KBM-7 (cell line): ENCODE measurements at regions not wholly inside any gene's neighbourhood (a gene's known extent, or its start where the extent isn't known, plus 50 kb on each side); places are given as distances from the start of the nearest gene placed in this dataset.

Experiments
- DNase-seq: peaks from one replicate; pipeline ENCODE4 v3.0.0-alpha.2; 2015
- in situ Hi-C: fragments of 300-500 bp; cut with MboI; formaldehyde crosslinking; loops from 2 replicates; pipeline ENCODE4 v1.14.3; 2020; ENCODE audit warnings: low sequenced_read_pairs, low pct_unique_long_range_greater_than_20kb, mixed read lengths

DNA sequence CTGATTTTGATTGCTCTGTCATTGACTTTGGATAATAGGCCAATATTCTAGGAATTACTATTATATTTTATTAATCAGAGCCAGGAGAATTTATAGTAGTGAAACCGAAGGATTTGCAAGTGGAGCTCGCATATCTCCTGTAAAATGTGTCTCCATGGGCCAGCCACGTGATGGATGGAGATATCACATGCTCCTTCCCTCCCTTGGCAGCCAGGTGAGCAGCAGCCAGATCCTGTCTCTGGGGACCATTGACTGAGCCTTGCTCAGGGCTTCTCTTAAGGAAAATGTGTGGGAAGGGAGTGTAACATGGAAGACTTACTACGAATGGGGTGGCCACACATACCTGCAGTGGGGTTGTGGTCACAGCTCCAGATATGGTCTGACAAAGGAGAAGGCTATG is 144.7 kb upstream of the RGMA start:
- in situ Hi-C loops = no loop called here
- DNase-seq = no peak

DNA sequence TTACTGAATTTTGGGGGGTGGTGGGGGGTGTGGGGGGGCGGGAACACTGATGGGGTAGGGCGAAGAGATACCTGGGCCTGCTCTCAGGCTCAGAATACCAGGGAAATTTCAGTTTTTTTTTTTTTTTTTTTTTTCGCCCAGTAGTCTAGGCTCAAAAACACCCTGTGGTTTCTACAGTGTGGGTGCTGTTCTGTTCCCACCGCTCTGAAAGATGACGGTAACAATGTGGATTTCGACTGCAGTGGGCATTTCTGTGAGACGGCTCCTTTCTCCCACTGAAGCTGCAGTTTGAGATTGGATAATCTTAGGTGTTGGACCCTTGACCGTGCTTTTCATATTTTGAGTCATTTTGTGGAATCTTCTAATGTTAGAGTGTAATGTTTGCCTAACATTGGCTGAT is 143.8 kb upstream of the RGMA start:
- in situ Hi-C loops = no loop called here
- no peak for DNase-seq

DNA sequence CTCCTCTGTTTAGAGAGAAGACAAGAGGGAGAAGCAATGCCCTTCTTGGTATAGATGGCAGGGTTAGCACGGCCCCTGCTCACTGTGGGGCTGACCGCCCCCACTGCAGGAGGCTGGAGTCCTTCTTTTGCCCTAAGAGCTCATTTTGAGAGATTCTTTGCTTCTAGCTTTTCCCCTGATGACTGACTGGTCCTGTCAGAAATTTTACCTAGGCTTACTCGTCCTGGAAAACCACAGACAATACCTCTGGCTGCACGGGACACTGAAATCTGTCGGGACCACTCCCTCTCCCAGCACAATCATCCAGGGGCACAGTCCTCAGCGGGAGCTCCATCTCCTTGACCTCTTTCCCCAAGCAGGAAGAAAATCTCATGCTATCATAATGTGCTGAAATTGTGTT is 143.0 kb upstream of the RGMA start:
- no peak for DNase-seq
- in situ Hi-C loops = no loop called here

DNA sequence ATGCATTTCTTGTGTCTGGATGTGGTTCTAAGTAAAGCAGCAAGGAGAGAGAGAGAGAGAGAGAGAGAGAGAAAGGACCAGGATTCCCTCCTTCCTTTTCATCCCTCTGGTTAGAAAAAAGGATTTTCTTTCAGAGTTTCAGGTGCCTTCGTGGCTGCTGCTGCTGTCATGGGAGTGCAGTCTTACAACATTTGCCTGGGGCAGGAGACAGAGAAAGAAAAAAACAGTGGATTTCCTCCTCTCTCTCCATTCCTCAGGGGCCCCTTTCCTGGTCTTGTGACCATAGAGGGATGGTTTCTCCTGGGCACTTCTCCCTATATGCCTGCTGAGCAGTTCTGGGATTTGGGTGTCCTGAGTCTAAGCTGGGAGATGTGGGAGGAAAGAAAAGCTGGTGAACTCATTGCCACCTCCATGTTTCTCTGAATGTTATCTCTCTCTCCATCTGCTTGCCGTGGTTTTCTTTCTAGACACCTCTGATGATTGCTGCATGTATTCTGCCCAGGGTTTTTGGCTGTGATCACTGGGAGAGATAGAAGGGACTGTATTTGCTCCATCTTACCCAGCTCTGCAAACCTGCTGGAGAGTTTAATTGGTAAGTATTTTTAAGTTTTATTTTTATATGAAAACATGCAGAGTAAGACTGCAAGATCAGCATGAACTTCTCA is 142.4 kb upstream of the RGMA start:
- no peak for DNase-seq
- in situ Hi-C loops = no loop called here

DNA sequence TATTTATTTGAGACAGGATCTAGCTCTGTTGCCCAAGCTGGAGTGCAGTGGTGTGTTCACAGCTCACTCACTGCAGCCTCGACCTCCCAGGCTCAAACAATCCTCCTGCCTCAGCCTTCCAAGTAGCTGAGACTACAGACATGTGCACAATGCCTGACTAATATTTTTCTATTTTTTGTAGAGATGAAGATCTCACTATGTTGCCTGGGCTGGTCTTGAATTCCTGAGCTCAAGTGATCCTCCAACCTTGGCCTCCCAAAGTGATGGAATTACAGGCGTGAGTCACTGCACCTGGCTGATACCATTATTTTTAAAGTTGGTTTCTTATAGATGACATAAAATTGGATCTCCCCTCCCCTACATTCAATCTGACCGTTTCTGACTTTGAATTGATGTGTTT is 139.5 kb upstream of the RGMA start:
- in situ Hi-C loops = no loop called here
- DNase-seq = no peak

DNA sequence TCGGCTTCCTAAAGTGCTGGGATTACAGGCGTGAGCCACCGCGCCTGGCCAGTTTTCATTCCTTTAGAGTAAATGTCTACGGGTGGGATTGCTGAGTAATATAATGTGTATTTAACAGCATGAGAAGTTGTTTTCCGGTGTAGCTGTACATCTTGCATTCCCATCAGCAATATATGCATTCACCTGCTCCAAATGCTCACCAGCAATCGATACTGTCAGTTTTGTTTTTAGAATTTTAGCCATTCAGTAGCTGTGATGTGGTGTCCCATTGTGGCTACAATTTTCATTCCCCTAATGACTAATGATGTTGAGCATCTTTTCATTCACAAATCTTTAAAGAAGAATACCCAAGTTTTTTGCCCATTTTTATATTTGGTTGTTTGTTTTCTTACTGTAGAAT is 134.8 kb upstream of the RGMA start:
- DNase-seq = no peak
- in situ Hi-C loops = no loop called here

DNA sequence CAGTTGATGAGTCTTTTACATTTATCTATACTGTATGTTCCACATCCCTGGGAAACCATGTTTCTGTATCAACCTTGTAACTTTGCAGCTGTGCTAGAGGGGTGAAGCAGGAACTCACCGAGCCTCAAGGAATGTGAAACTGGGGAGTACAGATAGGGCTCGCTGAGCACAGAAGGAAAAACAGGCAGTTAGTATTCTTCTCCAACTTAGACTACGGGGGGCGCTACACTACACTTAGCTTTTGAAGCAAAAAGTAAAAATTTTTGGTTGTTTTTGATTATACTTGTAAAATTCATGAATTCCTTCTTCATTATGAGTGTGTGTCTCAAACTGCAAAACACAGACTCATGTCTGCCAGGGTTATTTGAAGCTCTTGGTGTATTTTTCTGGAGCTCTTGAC is 132.7 kb upstream of the RGMA start:
- in situ Hi-C loops = no loop called here
- DNase-seq = no peak

DNA sequence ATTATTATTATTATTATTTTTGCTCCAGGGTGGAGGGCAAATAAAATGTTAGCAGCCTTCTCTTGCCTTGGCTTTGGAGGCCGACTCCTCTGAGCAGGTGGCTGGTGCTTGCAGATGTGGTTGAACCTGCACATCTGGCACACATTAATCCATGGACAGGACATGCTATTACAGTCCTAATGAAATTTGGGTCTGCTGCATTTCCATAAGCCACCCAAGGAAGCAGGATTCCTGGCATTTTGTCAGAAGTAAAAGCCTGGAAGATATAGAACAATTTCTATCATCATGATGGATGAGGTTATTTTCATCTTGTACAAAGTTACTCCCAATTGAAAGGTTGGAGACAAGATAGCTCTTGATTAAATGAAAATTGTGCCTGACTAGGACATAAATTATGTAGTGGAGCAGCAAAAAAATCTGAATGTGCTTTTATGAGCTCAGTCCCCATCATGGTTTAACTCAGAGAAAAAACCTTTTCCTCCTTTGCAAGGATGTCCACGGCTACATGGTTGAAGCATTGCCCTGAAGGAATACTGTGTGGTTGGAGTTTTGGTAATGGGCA is 130.9 kb upstream of the RGMA start:
- in situ Hi-C loops = no loop called here
- DNase-seq = no peak

DNA sequence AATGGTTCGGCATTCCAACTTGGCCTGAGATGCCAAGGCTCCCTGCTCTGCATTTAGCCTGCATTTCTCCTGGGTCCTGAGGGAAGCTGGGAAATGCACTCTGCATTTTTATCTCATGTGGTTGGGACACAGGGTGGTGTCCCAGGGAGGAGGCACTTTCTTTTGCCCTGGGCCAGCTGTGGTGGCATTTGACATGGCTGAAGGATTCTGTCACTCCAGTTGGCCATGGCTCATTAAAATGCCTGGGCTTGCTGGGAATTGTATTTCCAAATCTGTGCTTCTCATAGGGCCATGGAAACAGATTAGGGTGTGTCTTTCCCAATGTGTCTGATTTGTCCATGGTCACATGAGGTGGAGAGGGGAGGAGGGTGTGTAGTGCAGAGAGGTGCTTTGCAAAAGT is 128.3 kb upstream of the RGMA start:
- DNase-seq = no peak
- in situ Hi-C loops = no loop called here

DNA sequence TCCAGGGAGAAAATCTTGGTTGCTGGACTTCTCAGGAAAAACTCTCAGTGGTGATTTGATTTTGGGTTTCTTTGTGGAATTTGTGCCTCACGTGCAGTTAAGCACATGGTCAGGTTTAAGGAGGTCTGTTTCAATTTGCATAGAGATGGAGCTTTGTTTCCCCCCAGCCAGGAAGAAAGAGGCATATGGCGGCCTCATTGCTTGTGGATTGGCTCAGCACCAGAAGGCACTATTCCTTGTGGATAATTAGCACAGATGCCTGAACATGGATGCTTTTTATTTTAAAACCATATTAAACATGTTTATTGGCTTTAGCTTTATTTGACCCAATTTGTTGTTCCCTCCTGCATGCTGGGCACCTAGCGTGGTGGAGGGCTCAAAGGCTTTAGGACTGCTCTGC is 125.1 kb upstream of the RGMA start:
- in situ Hi-C loops = no loop called here
- DNase-seq = no peak

DNA sequence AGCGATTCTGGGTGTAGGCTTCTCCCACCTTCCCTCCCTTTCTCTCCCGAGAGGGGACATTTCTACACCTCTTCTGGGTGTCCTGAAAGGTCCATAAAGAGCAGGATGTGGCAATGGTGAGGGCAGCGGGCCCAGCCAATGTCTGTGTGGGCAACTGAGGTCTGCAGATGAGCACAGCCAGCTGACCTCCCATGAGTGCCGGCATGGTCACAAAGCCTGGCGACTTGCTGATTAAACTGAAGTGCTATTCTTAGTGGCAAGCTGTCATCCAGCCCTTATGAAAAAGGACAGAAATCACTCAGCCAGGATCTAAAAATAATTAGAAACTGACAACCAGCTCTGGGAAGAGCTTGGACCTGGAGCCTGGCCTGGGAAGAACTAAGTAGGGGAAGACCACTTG is 124.3 kb upstream of the RGMA start:
- DNase-seq = no peak
- in situ Hi-C loops = no loop called here

DNA sequence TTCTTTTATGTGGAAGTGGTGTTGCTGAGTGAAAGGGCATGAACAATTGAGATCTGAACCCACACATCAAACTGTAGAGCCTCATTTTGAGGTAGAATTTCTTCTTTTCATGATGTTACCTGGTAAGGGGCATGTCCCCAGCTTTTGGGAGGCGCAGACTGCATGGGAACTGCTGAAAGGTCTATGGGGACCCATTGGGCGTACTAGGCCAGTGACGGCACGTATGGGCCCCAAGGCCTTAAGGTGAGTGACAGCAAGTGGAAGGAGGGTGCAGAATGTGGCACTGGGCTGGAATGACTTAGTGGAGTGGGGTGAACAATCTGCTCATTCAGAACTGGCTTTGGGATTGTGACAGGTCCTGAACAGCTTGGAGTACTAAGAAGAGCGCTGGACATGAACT is 123.6 kb upstream of the RGMA start:
- in situ Hi-C loops = no loop called here
- no peak for DNase-seq

DNA sequence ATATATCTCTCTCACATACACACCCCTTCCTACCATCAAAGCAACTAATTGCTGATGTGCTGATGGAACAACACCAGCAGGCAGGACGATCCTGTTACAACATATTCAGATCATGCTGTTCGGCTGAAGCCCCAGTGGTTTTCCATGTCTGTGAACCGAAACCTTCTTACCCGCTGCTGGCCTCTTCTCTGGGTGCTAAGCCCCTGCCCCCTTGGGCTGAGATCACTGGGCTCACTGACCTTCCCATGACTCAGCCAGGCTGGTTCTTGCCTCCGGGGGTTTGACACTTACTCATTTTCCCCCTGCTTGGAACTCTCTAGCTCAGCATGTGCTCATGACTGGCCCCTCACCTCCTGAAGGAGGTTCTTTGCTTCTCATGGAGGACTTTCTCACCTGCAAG is 122.0 kb upstream of the RGMA start:
- DNase-seq = no peak
- in situ Hi-C loops = no loop called here

DNA sequence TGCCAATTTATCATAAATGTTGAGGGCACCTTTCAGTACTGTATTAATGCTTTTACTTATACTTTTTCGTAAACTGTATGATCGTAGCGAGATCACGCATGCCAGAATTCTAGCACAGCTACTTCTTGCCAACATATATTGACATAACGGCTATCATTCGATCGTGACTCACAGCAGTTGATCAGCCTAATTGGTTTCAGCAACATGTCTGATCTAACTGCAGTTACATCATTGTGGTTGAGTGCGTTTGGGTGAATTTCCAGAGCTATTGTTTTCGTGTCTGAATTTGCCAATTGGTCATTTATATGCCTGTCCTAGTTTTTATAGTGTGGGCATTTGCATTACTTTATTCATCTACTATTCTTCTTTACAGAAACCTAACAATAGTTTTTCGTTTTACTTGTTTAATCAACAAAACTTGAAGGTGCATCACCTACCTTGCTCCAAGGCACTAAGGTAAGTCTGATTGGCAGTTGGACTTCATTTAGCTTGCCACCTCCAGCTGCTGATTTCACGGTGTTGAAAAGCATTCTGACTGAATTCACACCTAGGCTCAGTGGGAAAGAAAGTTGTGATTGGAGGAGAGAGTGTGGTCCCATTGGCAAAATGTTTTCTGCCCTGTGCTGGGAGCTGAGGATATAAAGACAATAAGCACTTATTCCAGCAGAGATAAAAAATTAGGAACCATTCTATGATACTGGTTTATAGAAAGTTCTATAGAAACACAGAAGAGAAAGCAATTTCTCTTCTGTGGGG is 120.9 kb upstream of the RGMA start:
- in situ Hi-C loops = no loop called here
- DNase-seq = no peak

DNA sequence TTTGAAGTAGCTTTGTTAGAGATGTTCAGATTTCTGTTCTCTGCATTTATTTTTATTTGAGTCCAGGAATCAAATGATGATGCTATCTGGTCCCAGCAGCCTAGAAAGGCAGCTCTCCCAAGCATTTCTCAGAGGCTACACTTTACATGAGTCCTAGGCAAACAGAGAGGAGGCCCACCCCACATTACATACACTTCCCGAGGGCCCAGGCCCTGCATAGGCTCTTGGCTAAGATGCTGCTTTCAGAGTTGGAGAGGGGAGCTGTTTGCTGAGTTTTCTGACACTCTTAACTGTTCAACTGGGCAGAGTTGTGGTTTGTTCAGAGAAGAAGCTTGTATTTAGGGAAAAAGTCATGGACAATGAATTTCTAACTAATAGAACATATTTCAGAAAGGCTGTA is 117.9 kb upstream of the RGMA start:
- DNase-seq = no peak
- in situ Hi-C loops = no loop called here

DNA sequence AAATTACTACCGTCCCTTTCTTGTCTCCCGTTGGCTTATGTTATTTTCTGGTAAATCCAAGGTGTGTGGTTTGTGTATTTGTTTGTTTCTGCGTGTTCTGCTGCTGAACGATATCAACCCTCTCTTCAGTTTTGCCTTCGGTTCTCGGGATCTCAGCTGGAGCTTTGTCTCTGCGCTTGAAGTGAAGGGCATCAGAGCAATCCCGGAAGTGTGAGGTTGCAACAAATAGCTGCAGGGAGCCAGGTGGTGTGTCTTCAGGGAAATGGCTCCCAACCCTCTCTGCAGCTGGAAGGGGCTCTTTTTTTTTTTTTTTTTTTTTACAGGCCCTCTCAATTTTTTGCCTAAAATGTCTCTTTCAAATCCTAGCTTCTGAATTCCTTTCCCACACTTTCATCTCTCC is 116.4 kb upstream of the RGMA start:
- in situ Hi-C loops = no loop called here

DNA sequence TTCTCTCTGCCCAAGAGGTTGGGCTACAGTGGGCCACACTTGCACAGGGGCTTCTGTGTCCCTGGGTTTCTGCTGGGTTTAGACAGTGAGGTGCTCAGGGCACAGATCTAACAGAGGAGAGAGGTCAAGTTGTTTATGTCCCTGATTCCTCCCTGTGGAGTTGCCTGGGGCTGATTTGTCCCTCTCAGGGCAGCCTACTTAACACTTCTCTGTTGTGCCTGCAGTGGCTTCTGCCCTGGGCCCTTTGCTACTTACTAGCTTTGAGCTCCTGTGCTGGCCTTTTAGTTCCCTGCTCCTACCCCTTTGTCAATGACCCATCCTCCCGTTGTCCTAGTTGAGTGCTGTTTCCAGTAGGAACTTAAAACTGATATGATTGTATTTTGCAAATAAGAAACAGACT is 114.0 kb upstream of the RGMA start:
- in situ Hi-C loops = no loop called here
- no peak for DNase-seq

More for the DNA sequence above, 116.4 kb upstream of the RGMA start:
- no peak for DNase-seq

DNA sequence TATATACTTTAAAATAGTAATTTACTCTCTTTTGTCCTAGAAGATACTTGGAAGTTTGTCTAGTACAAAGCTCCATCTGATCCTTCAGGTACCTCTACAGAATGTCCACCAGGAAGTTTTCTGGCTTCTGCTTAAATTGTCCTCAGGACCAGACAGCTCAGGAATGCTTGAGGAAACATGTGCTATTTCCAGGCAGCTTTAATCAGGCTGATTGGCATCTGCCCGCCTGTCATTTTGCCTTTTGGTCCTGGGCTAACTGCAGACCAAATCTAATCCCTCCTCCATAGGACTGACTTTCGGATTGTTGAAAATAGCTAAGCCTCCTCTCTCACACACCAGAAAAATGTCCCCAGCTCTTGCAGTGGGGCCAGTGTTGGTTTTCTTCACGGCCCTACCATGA is 113.4 kb upstream of the RGMA start:
- DNase-seq = no peak
- in situ Hi-C loops = no loop called here

DNA sequence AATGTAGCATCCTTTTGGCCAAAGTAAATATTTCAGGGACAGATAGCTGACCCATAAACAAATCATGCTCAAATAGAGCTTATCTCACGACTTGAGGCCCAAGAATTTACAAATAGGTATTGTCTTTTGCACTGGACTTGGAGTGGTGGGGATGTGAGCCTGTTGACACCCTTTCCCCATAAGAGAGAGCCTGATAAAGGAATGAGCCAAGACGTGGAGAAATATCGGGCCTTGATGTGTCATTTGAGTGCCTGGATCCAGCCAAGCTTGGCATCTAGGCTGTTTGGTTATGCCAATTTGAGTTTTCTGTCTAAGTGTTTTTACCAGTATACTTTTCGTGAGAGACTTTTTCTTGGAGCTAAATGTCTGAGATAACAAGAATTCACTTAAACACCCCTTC is 112.9 kb upstream of the RGMA start:
- no peak for DNase-seq
- in situ Hi-C loops = no loop called here

DNA sequence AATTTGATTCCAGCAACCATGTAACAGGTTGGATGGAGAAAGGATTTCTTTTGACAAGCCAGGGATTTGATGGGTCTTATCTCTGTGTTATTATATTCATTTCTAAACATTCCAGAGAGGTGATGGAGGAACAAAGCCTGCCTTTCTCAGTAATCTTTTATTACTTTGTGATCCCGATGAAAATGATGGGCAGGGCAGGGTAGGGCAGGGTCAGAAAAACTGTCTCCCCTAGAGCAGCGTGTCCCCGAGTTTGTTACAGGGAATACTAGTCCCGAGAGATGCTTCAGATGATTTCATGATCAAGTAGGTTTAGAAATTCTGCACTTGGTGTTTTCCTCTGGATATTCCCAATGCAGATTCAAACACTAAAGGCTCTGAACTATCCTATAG is 111.8 kb upstream of the RGMA start:
- no peak for DNase-seq
- in situ Hi-C loops = no loop called here
